ENCODE measurements at regions not wholly inside any gene's neighbourhood (a gene's known extent, or its start where the extent isn't known, plus 50 kb on each side); places are given as distances from the start of the nearest gene placed in this dataset.
"Not testable (repeated sequence)": the region's sequence is repeated elsewhere in the genome, so short reads cannot be mapped to it uniquely, and the experiment has no call there.

DNA sequence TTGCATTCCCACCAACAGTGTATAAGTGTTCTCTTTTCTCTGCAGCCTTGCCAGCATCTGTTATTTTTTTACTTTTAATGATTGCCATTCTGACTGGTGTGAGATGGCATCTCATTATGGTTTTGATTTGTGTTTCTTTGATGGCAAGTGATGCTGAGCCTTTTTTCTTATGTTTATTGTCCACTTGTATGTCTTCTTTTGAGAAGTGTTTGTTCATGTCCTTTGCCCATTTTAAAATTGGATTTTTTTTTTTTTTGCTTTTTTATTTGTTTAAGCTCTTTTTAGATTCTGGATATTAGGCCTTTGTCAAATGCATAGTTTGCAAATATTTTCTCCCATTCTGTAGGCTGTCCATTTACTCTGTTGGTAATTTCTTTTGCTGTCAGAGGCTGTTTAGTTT is 134.4 kb downstream of the APIP start:
- TF ChIP-seq, protein P1, sequence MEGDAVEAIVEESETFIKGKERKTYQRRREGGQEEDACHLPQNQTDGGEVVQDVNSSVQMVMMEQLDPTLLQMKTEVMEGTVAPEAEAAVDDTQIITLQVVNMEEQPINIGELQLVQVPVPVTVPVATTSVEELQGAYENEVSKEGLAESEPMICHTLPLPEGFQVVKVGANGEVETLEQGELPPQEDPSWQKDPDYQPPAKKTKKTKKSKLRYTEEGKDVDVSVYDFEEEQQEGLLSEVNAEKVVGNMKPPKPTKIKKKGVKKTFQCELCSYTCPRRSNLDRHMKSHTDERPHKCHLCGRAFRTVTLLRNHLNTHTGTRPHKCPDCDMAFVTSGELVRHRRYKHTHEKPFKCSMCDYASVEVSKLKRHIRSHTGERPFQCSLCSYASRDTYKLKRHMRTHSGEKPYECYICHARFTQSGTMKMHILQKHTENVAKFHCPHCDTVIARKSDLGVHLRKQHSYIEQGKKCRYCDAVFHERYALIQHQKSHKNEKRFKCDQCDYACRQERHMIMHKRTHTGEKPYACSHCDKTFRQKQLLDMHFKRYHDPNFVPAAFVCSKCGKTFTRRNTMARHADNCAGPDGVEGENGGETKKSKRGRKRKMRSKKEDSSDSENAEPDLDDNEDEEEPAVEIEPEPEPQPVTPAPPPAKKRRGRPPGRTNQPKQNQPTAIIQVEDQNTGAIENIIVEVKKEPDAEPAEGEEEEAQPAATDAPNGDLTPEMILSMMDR (IDR thresholded peaks at IDR 0.05) = not testable (repeated sequence)
- TF ChIP-seq POLR2A (IDR thresholded peaks at IDR 0.05) = not testable (repeated sequence)
